ENCODE measurements at regions not wholly inside any gene's neighbourhood (a gene's known extent, or its start where the extent isn't known, plus 50 kb on each side); places are given as distances from the start of the nearest gene placed in this dataset.

GRCh38 chr6:130598021-130598989, 228.9 kb upstream of the SMLR1 start:
- no peak for ATAC-seq (ENCODE audit: low read depth)
- Histone ChIP-seq H2AFZ (ENCODE audit: insufficient read depth, low read depth, low read length, poor library complexity, severe bottlenecking) (no peak overlapping the region), H4K20me1 (ENCODE audit: control insufficient read depth, insufficient read depth, low read length, poor library complexity, severe bottlenecking) (no peaks in the 10 kb centered on the region), H3K36me3 (replicated peaks in 1 of 2; ENCODE audit: control extremely low read depth in 1 of 2, control insufficient read depth in 1 of 2, extremely low read depth in 1 of 2, insufficient read depth in 2 of 2, low read length in 1 of 2) (no peaks in the 10 kb centered on the region), H3K79me2 (ENCODE audit: control insufficient read depth, insufficient read depth, low read length) (no peaks in the 10 kb centered on the region), H3K27me3 (replicated peaks in 1 of 4; ENCODE audit: control extremely low read depth in 1 of 4, control insufficient read depth in 3 of 4, insufficient read depth in 4 of 4, low read length in 3 of 4) (no peaks in the 10 kb centered on the region), H3K9me3 (ENCODE audit: control extremely low read depth in 1 of 3, control insufficient read depth in 2 of 3, insufficient read depth in 1 of 3, low read length in 2 of 3) (no peaks in the 10 kb centered on the region), H3K4me1 (ENCODE audit: control insufficient read depth in 2 of 2, insufficient read depth in 2 of 2, low read length in 2 of 2) (no peaks in the 10 kb centered on the region), H3K9ac (ENCODE audit: low read length) (no peak overlapping the region), H3K4me2 (replicated peaks; ENCODE audit: low read depth, low read length, poor library complexity, severe bottlenecking) (no peak overlapping the region), H3K27ac (ENCODE audit: low read length in 2 of 2) (no peak overlapping the region), H3K4me3 (ENCODE audit: control extremely low read depth in 1 of 5, extremely low read depth in 1 of 5, insufficient read depth in 1 of 5, low read depth in 2 of 5, low read length in 4 of 5) (no peak overlapping the region)
- Mint-ChIP-seq H3K27me3 (no peaks in the 10 kb centered on the region), H3K4me1 (no peaks in the 10 kb centered on the region), H3K4me3 (no peak overlapping the region), H3K9me3 (ENCODE audit: insufficient read depth) (no peaks in the 10 kb centered on the region), H3K27ac (no peak overlapping the region)
- DNase-seq: no peak
- WGBS (ENCODE audit: insufficient coverage): 38% methylated on average over 1 of the region's 2 CpGs
- CTCF ChIA-PET: no interaction called here
- no peak for TF ChIP-seq EZH2 (IDR thresholded peaks at IDR 0.05; ENCODE audit: borderline replicate concordance, insufficient read depth, low read depth, low read length, poor library complexity, severe bottlenecking)
- TF ChIP-seq CTCF (IDR thresholded peaks at IDR 0.05): no peak
- intact Hi-C loops (cut with micrococcal nuclease): no loop called here
- POLR2A ChIA-PET: no interaction called here

- Mint-ChIP-seq H3K9me3 (ENCODE audit: insufficient read depth) (no peaks in the 10 kb centered on the region), H3K27ac (no peak overlapping the region), H3K4me1 (peaks cover 8% of the 10 kb centered on the region), H3K4me3 (no peak overlapping the region), H3K27me3 (no peaks in the 10 kb centered on the region)
- DNase-seq (no peak), ATAC-seq (ENCODE audit: low read depth) (no peak)
- ChIA-PET CTCF (no interaction called here), POLR2A (no interaction called here)
- WGBS (ENCODE audit: insufficient coverage): 100% methylated on average over 1 of the region's 2 CpGs
- no peak overlapping the region for H2AFZ ChIP-seq (ENCODE audit: insufficient read depth, low read depth, low read length, poor library complexity, severe bottlenecking)
- intact Hi-C loops (cut with micrococcal nuclease): no loop called here
- no peak overlapping the region for H3K4me2 ChIP-seq (replicated peaks; ENCODE audit: low read depth, low read length, poor library complexity, severe bottlenecking)
- no peaks in the 10 kb centered on the region for H4K20me1 ChIP-seq (ENCODE audit: control insufficient read depth, insufficient read depth, low read length, poor library complexity, severe bottlenecking)
- H3K36me3 ChIP-seq (replicated peaks in 1 of 2; ENCODE audit: control extremely low read depth in 1 of 2, control insufficient read depth in 1 of 2, extremely low read depth in 1 of 2, insufficient read depth in 2 of 2, low read length in 1 of 2): peaks cover 0 to 2% of the 10 kb centered on the region in 2 experiments
- no peak overlapping the region for H3K4me3 ChIP-seq (ENCODE audit: control extremely low read depth in 1 of 5, extremely low read depth in 1 of 5, insufficient read depth in 1 of 5, low read depth in 2 of 5, low read length in 4 of 5)
- TF ChIP-seq CTCF (IDR thresholded peaks at IDR 0.05) (no peak), EZH2 (IDR thresholded peaks at IDR 0.05; ENCODE audit: borderline replicate concordance, insufficient read depth, low read depth, low read length, poor library complexity, severe bottlenecking) (no peak)
- H3K4me1 ChIP-seq (ENCODE audit: control insufficient read depth in 2 of 2, insufficient read depth in 2 of 2, low read length in 2 of 2): no peaks in the 10 kb centered on the region
- H3K27ac ChIP-seq (ENCODE audit: low read length in 2 of 2): no peak overlapping the region
- H3K79me2 ChIP-seq (ENCODE audit: control insufficient read depth, insufficient read depth, low read length): no peaks in the 10 kb centered on the region
- no peaks in the 10 kb centered on the region for H3K9me3 ChIP-seq (ENCODE audit: control extremely low read depth in 1 of 3, control insufficient read depth in 2 of 3, insufficient read depth in 1 of 3, low read length in 2 of 3)
- H3K27me3 ChIP-seq (replicated peaks in 1 of 4; ENCODE audit: control extremely low read depth in 1 of 4, control insufficient read depth in 3 of 4, insufficient read depth in 4 of 4, low read length in 3 of 4): no peaks in the 10 kb centered on the region
- H3K9ac ChIP-seq (ENCODE audit: low read length): no peak overlapping the region
Measured at GRCh38 chr6:130600880-130601341, 226.3 kb upstream of the SMLR1 start.
